Heart right ventricle (tissue), 16 donors: ENCODE measurements at regions not wholly inside any gene's neighbourhood (a gene's known extent, or its start where the extent isn't known, plus 50 kb on each side); places are given as distances from the start of the nearest gene placed in this dataset.

Experiments used
- ATAC-seq, 8 donors: fragments of 200-7000 bp; cut with Tn5 transposase; one replicate each; pipeline ENCODE4 v1.9.1; 2020; ENCODE audit warnings: mild to moderate bottlenecking in 8 of 8, moderate library complexity in 8 of 8, moderate number of reproducible peaks in 1 of 8
- DNase-seq, 2 donors: peaks; one replicate each; pipeline ENCODE4 v3.0.0-alpha.2; 2020
- H3K27ac ChIP-seq, 10 donors: fragments of 200-600 bp; sonication (generic) in 2 of 10; one replicate each; pipeline versions ENCODE4 v1.5.0 to v1.8.0; 2020 to 2022; ENCODE audit warnings: mild to moderate bottlenecking in 3 of 10
- H3K27me3 ChIP-seq, 7 donors: fragments of 200-600 bp; one replicate each; pipeline ENCODE4 v1.8.0; 2021 to 2022; ENCODE audit warnings: mild to moderate bottlenecking in 2 of 7
- H3K36me3 ChIP-seq, 9 donors: fragments of 200-600 bp; sonication (generic) in 1 of 9; one replicate each; pipeline versions ENCODE4 v1.5.0 to v1.8.0; 2020 to 2022; ENCODE audit warnings: mild to moderate bottlenecking in 2 of 9
- H3K4me1 ChIP-seq, 9 donors: fragments of 200-600 bp; sonication (generic) in 1 of 9; one replicate each; pipeline versions ENCODE4 v1.5.0 to v1.8.0; 2020 to 2022; ENCODE audit warnings: mild to moderate bottlenecking in 4 of 9
- H3K4me3 ChIP-seq, 10 donors: fragments of 200-600 bp; sonication (generic) in 2 of 10; one replicate each; pipeline versions ENCODE4 v1.5.0 to v1.8.0; 2020 to 2022; ENCODE audit warnings: mild to moderate bottlenecking in 7 of 10, moderate library complexity in 2 of 10
- H3K9me3 ChIP-seq, 11 donors: fragments of 200-600 bp in 10 of 11; sonication (generic) in 2 of 11; one replicate each; pipeline versions ENCODE4 v1.5.0 to v1.8.0; 2013 to 2022; ENCODE audit warnings: mild to moderate bottlenecking in 2 of 11, control low read depth in 1 of 11, moderate library complexity in 1 of 11
- WGBS, 2 donors: extraction: QIAGEN DNeasy Blood & Tissue Kit; methylation state at CpG; one replicate each; pipeline ENCODE4 v1.1.7; 2013; ENCODE audit warnings: inconsistent platforms in 1 of 2; 5-methylcytosine and 5-hydroxymethylcytosine counted together
- intact Hi-C, 10 donors: fragments of 100-400 bp; cut with DNase I; formaldehyde crosslinking; loops; one replicate each; pipeline versions ENCODE4 v1.11.1 to v1.14.2; 2022
- TF ChIP-seq, protein P1 (sequence below), 9 donors: fragments of 200-600 bp; sonication (generic) in 2 of 9; IDR thresholded peaks; one replicate each; pipeline versions ENCODE4 v1.5.0 to v1.8.0; 2021 to 2022; ENCODE audit warnings: antibody characterized with exemption in 9 of 9, mild to moderate bottlenecking in 5 of 9, moderate library complexity in 1 of 9
- donor health status: Arrhythmogenic right ventricular cardiomyopathy.
- donor health status: ischemic (EF 13 %, LVEDD 7.1; RV severe dilation, severe dysfunction).
- donor health status: healthy with polysubstance abuse.
- donor health status: DM: no; HTN: yes; CAD: no.
- donor health status: DM: no; HTN: no; CAD: no.
- donor health status: ischemic (EF 25% LVEDD 6.9; RV normal size, moderate dysfunction).
- donor health status: ischemic (EF 25% LVEDD 5.7; RV mildly dilated, moderate dysfunction).
- donor health status: healthy.
- donor health status: DM: yes; HTN: yes; CAD: no.
- donor health status: Ischemic cardiomyopathy.
- donor health status: ischemic (EF 35%, LVEDD 5.7; RV mildly dilated, moderate dysfunction).
- donor health status: nonischemic (EF 11% LVEDD 7.7; RV severe dilation, severe dysfunction).
- donor health status: DM: yes; HTN: yes; CAD: no.
- donor health status: PGD.
- donor health status: ischemic (EF 29% LVEDD 5.4; RV normal size, mild dysfunction).
- donor health status: nonischemic (EF 23%, LVEDD 6.1; RV moderate dilation, normal function).

- peaks cover 0 to 2% (median 0%) of the 10 kb centered on the region in 9 donors for H3K4me1 ChIP-seq
- H3K4me3 ChIP-seq: no peak overlapping the region
- WGBS, 2 donors: 45 to 47% methylated on average over 2 of the region's 2 CpGs
- intact Hi-C loops: loop anchor here in 2 of 10 donors (10.0 kb wide), 2 partner anchors 55 to 195 kb away; no protein-coding TSS in a partner anchor
- no peaks in the 10 kb centered on the region for H3K27me3 ChIP-seq
- TF ChIP-seq, protein P1, sequence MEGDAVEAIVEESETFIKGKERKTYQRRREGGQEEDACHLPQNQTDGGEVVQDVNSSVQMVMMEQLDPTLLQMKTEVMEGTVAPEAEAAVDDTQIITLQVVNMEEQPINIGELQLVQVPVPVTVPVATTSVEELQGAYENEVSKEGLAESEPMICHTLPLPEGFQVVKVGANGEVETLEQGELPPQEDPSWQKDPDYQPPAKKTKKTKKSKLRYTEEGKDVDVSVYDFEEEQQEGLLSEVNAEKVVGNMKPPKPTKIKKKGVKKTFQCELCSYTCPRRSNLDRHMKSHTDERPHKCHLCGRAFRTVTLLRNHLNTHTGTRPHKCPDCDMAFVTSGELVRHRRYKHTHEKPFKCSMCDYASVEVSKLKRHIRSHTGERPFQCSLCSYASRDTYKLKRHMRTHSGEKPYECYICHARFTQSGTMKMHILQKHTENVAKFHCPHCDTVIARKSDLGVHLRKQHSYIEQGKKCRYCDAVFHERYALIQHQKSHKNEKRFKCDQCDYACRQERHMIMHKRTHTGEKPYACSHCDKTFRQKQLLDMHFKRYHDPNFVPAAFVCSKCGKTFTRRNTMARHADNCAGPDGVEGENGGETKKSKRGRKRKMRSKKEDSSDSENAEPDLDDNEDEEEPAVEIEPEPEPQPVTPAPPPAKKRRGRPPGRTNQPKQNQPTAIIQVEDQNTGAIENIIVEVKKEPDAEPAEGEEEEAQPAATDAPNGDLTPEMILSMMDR (IDR thresholded peaks at IDR 0.05): no peak
- ATAC-seq: no peak
- no peak for DNase-seq
- no peak overlapping the region for H3K27ac ChIP-seq
- H3K36me3 ChIP-seq: no peaks in the 10 kb centered on the region
- H3K9me3 ChIP-seq: peaks cover 0 to 3% (median 0%) of the 10 kb centered on the region in 11 donors
Measured at GRCh38 chr7:121480058-121480457, 84.0 kb upstream of the FAM3C start.

- 55 to 64% methylated on average over 5 of the region's 5 CpGs for WGBS, 2 donors
- no peak for ATAC-seq
- intact Hi-C loops: no loop called here
Measured at GRCh38 chr7:121479466-121479865, 83.4 kb upstream of the FAM3C start.

DNA sequence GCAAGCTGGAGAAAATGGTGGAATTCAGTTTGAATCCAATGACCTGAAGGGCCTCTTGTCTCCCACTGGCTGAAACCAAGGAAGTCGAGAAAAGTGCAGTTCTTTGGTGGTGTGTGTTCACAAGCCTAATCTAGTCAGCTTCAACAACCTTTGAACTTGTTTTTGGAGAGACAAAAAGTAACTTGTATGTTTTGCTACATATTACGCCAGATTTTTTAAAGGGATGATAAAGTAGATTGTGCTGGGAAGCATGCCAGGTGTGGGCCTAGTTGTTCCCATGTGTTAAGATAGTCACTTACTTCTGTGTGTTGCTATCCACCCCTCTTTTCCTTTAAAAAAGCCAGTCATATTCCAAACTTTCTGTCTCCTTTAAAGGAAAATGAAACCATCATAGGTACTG, 79.7 kb upstream of the FAM3C start:
- 47 to 64% methylated on average over 2 of the region's 2 CpGs for WGBS, 2 donors
- ATAC-seq (peak in 2 of 8 donors; percentile 25 to 34), DNase-seq (peak; percentile 8 to 13)
- Histone ChIP-seq H3K4me1 (no peaks in the 10 kb centered on the region), H3K4me3 (no peak overlapping the region), H3K27ac (peak overlapping the region in 1 of 10 donors; percentile 29), H3K9me3 (peaks cover 0 to 3% (median 0%) of the 10 kb centered on the region in 11 donors), H3K27me3 (no peaks in the 10 kb centered on the region), H3K36me3 (no peaks in the 10 kb centered on the region)
- TF ChIP-seq, protein P1 (IDR thresholded peaks at IDR 0.05): no peak
- intact Hi-C loops: no loop called here

More at GRCh38 chr7:121479466-121479865, 83.4 kb upstream of the FAM3C start:
- no peaks in the 10 kb centered on the region for H3K27me3 ChIP-seq
- H3K4me1 ChIP-seq: no peaks in the 10 kb centered on the region
- no peak for DNase-seq
- H3K9me3 ChIP-seq: peaks cover 0 to 3% (median 0%) of the 10 kb centered on the region in 11 donors
- H3K4me3 ChIP-seq: no peak overlapping the region
- no peak overlapping the region for H3K27ac ChIP-seq
- no peaks in the 10 kb centered on the region for H3K36me3 ChIP-seq
- TF ChIP-seq, protein P1 (IDR thresholded peaks at IDR 0.05): no peak

DNA sequence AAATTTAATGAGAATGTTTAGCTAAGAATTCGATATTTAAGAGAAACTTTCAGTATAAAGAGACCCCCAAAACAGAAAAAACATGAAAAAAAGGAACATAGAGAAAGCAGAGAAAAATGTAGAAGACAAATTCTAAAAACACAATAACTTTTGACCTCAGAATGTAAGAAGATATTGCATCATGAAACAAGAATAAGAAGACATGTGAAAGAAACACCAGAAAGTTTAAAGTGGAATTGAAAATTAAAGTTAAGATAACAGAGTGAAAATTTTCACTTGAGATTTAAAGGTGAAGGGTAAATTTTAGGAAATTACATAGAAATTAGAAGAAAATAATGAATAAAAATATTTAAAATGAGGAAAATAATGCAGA, 78.2 kb upstream of the FAM3C start:
- WGBS, 2 donors: 77 to 90% methylated on average over 1 of the region's 1 CpG
- intact Hi-C loops: no loop called here
- DNase-seq (no peak), ATAC-seq (no peak)
- TF ChIP-seq, protein P1 (IDR thresholded peaks at IDR 0.05): no peak
- no peaks in the 10 kb centered on the region for H3K4me1 ChIP-seq
- no peak overlapping the region for H3K4me3 ChIP-seq
- H3K27me3 ChIP-seq: no peaks in the 10 kb centered on the region
- H3K36me3 ChIP-seq: no peaks in the 10 kb centered on the region
- peaks cover 0 to 3% (median 0%) of the 10 kb centered on the region in 11 donors for H3K9me3 ChIP-seq
- no peak overlapping the region for H3K27ac ChIP-seq
